ENCODE measurements at regions not wholly inside any gene's neighbourhood (a gene's known extent, or its start where the extent isn't known, plus 50 kb on each side); places are given as distances from the start of the nearest gene placed in this dataset.

- no peak overlapping the region for H3K4me3 ChIP-seq (ENCODE audit: low read length)
- no peak overlapping the region for H3K4me2 ChIP-seq (ENCODE audit: low read depth, low read length, poor library complexity, severe bottlenecking)
- H4K20me1 ChIP-seq (ENCODE audit: insufficient read depth, low read depth, low read length), result no peaks in the 10 kb centered on the region
- H3K27me3 ChIP-seq (ENCODE audit: low read length), result no peaks in the 10 kb centered on the region
- no peak overlapping the region for H3K27ac ChIP-seq (ENCODE audit: low read length)
- no peaks in the 10 kb centered on the region for H3K36me3 ChIP-seq (ENCODE audit: insufficient read depth, low read length)
- H3K4me1 ChIP-seq (ENCODE audit: low read length), result no peaks in the 10 kb centered on the region
- no peak overlapping the region for H2AFZ ChIP-seq (ENCODE audit: low read length)
- no peak overlapping the region for H3K9ac ChIP-seq (ENCODE audit: low read length)
- H3K79me2 ChIP-seq (ENCODE audit: low read length), result no peaks in the 10 kb centered on the region
- H3K9me2 ChIP-seq (replicated peaks; ENCODE audit: insufficient read depth, low read length), result no peaks in the 10 kb centered on the region
- no peak for DNase-seq
- H3K9me3 ChIP-seq (ENCODE audit: low read length), result no peaks in the 10 kb centered on the region
Observed at GRCh38 chr16:51919736-51920135, 627.2 kb downstream of the TOX3 start.

- Histone ChIP-seq H4K20me1 (ENCODE audit: insufficient read depth, low read depth, low read length) (no peaks in the 10 kb centered on the region), H3K4me3 (ENCODE audit: low read length) (no peak overlapping the region), H3K79me2 (ENCODE audit: low read length) (no peaks in the 10 kb centered on the region), H3K4me1 (ENCODE audit: low read length) (no peaks in the 10 kb centered on the region), H3K9me3 (ENCODE audit: low read length) (no peaks in the 10 kb centered on the region), H3K9ac (ENCODE audit: low read length) (no peak overlapping the region), H3K9me2 (replicated peaks; ENCODE audit: insufficient read depth, low read length) (no peaks in the 10 kb centered on the region), H3K27ac (ENCODE audit: low read length) (no peak overlapping the region), H3K36me3 (ENCODE audit: insufficient read depth, low read length) (no peaks in the 10 kb centered on the region), H3K27me3 (ENCODE audit: low read length) (no peaks in the 10 kb centered on the region), H3K4me2 (ENCODE audit: low read depth, low read length, poor library complexity, severe bottlenecking) (no peak overlapping the region), H2AFZ (ENCODE audit: low read length) (no peak overlapping the region)
- no peak for DNase-seq
Observed at GRCh38 chr16:51916814-51917213, 630.1 kb downstream of the TOX3 start.

- Histone ChIP-seq H3K27me3 (ENCODE audit: low read length) (no peaks in the 10 kb centered on the region), H3K27ac (ENCODE audit: low read length) (no peak overlapping the region), H3K4me3 (ENCODE audit: low read length) (no peak overlapping the region), H3K9me3 (ENCODE audit: low read length) (no peaks in the 10 kb centered on the region), H3K4me1 (ENCODE audit: low read length) (no peaks in the 10 kb centered on the region), H3K9me2 (replicated peaks; ENCODE audit: insufficient read depth, low read length) (no peaks in the 10 kb centered on the region), H3K79me2 (ENCODE audit: low read length) (no peaks in the 10 kb centered on the region), H3K9ac (ENCODE audit: low read length) (no peak overlapping the region), H2AFZ (ENCODE audit: low read length) (no peak overlapping the region), H3K4me2 (ENCODE audit: low read depth, low read length, poor library complexity, severe bottlenecking) (no peak overlapping the region), H3K36me3 (ENCODE audit: insufficient read depth, low read length) (no peaks in the 10 kb centered on the region), H4K20me1 (ENCODE audit: insufficient read depth, low read depth, low read length) (no peaks in the 10 kb centered on the region)
- no peak for DNase-seq
Observed at GRCh38 chr16:51916231-51916630, 630.7 kb downstream of the TOX3 start.

GRCh38 chr16:51907680-51908079, 639.3 kb downstream of the TOX3 start:
- no peaks in the 10 kb centered on the region for H3K36me3 ChIP-seq (ENCODE audit: insufficient read depth, low read length)
- H4K20me1 ChIP-seq (ENCODE audit: insufficient read depth, low read depth, low read length), result no peaks in the 10 kb centered on the region
- no peak overlapping the region for H3K4me2 ChIP-seq (ENCODE audit: low read depth, low read length, poor library complexity, severe bottlenecking)
- H3K27ac ChIP-seq (ENCODE audit: low read length), result no peak overlapping the region
- no peak overlapping the region for H3K4me3 ChIP-seq (ENCODE audit: low read length)
- H3K9ac ChIP-seq (ENCODE audit: low read length), result no peak overlapping the region
- no peaks in the 10 kb centered on the region for H3K27me3 ChIP-seq (ENCODE audit: low read length)
- no peak for DNase-seq
- H3K79me2 ChIP-seq (ENCODE audit: low read length), result no peaks in the 10 kb centered on the region
- no peak overlapping the region for H2AFZ ChIP-seq (ENCODE audit: low read length)
- no peaks in the 10 kb centered on the region for H3K9me2 ChIP-seq (replicated peaks; ENCODE audit: insufficient read depth, low read length)
- H3K4me1 ChIP-seq (ENCODE audit: low read length), result no peaks in the 10 kb centered on the region
- no peaks in the 10 kb centered on the region for H3K9me3 ChIP-seq (ENCODE audit: low read length)

GRCh38 chr16:51900221-51900780, 646.6 kb downstream of the TOX3 start:
- no peak for DNase-seq
- Histone ChIP-seq H3K4me3 (ENCODE audit: low read length) (no peak overlapping the region), H3K9me2 (replicated peaks; ENCODE audit: insufficient read depth, low read length) (no peaks in the 10 kb centered on the region), H3K27me3 (ENCODE audit: low read length) (no peaks in the 10 kb centered on the region), H3K4me2 (ENCODE audit: low read depth, low read length, poor library complexity, severe bottlenecking) (no peak overlapping the region), H2AFZ (ENCODE audit: low read length) (no peak overlapping the region), H3K9me3 (ENCODE audit: low read length) (no peaks in the 10 kb centered on the region), H3K27ac (ENCODE audit: low read length) (no peak overlapping the region), H3K36me3 (ENCODE audit: insufficient read depth, low read length) (no peaks in the 10 kb centered on the region), H4K20me1 (ENCODE audit: insufficient read depth, low read depth, low read length) (no peaks in the 10 kb centered on the region), H3K4me1 (ENCODE audit: low read length) (no peaks in the 10 kb centered on the region), H3K9ac (ENCODE audit: low read length) (no peak overlapping the region), H3K79me2 (ENCODE audit: low read length) (no peaks in the 10 kb centered on the region)

GRCh38 chr16:51898872-51899271, 648.1 kb downstream of the TOX3 start:
- H4K20me1 ChIP-seq (ENCODE audit: insufficient read depth, low read depth, low read length), result no peaks in the 10 kb centered on the region
- no peak overlapping the region for H3K9ac ChIP-seq (ENCODE audit: low read length)
- no peak overlapping the region for H3K27ac ChIP-seq (ENCODE audit: low read length)
- no peak for DNase-seq
- H3K79me2 ChIP-seq (ENCODE audit: low read length), result no peaks in the 10 kb centered on the region
- no peaks in the 10 kb centered on the region for H3K36me3 ChIP-seq (ENCODE audit: insufficient read depth, low read length)
- no peaks in the 10 kb centered on the region for H3K4me1 ChIP-seq (ENCODE audit: low read length)
- H3K4me3 ChIP-seq (ENCODE audit: low read length), result no peak overlapping the region
- no peaks in the 10 kb centered on the region for H3K9me2 ChIP-seq (replicated peaks; ENCODE audit: insufficient read depth, low read length)
- H2AFZ ChIP-seq (ENCODE audit: low read length), result no peak overlapping the region
- H3K27me3 ChIP-seq (ENCODE audit: low read length), result no peaks in the 10 kb centered on the region
- no peaks in the 10 kb centered on the region for H3K9me3 ChIP-seq (ENCODE audit: low read length)
- no peak overlapping the region for H3K4me2 ChIP-seq (ENCODE audit: low read depth, low read length, poor library complexity, severe bottlenecking)

- Histone ChIP-seq H4K20me1 (ENCODE audit: insufficient read depth, low read depth, low read length) (no peaks in the 10 kb centered on the region), H3K9me2 (replicated peaks; ENCODE audit: insufficient read depth, low read length) (no peaks in the 10 kb centered on the region), H3K79me2 (ENCODE audit: low read length) (no peaks in the 10 kb centered on the region), H2AFZ (ENCODE audit: low read length) (no peak overlapping the region), H3K4me2 (ENCODE audit: low read depth, low read length, poor library complexity, severe bottlenecking) (no peak overlapping the region), H3K27me3 (ENCODE audit: low read length) (no peaks in the 10 kb centered on the region), H3K4me1 (ENCODE audit: low read length) (no peaks in the 10 kb centered on the region), H3K9me3 (ENCODE audit: low read length) (no peaks in the 10 kb centered on the region), H3K36me3 (ENCODE audit: insufficient read depth, low read length) (no peaks in the 10 kb centered on the region), H3K27ac (ENCODE audit: low read length) (no peak overlapping the region), H3K9ac (ENCODE audit: low read length) (no peak overlapping the region), H3K4me3 (ENCODE audit: low read length) (no peak overlapping the region)
- DNase-seq, result no peak
Observed at GRCh38 chr16:51896013-51896412, 650.9 kb downstream of the TOX3 start.

- DNase-seq, result no peak
- Histone ChIP-seq H3K9ac (ENCODE audit: low read length) (no peak overlapping the region), H3K79me2 (ENCODE audit: low read length) (no peaks in the 10 kb centered on the region), H4K20me1 (ENCODE audit: insufficient read depth, low read depth, low read length) (no peaks in the 10 kb centered on the region), H3K9me3 (ENCODE audit: low read length) (no peaks in the 10 kb centered on the region), H3K4me1 (ENCODE audit: low read length) (no peaks in the 10 kb centered on the region), H3K27ac (ENCODE audit: low read length) (no peak overlapping the region), H3K36me3 (ENCODE audit: insufficient read depth, low read length) (no peaks in the 10 kb centered on the region), H3K9me2 (replicated peaks; ENCODE audit: insufficient read depth, low read length) (no peaks in the 10 kb centered on the region), H3K4me2 (ENCODE audit: low read depth, low read length, poor library complexity, severe bottlenecking) (no peak overlapping the region), H3K27me3 (ENCODE audit: low read length) (no peaks in the 10 kb centered on the region), H3K4me3 (ENCODE audit: low read length) (no peak overlapping the region), H2AFZ (ENCODE audit: low read length) (no peak overlapping the region)
Observed at GRCh38 chr16:51892293-51893007, 654.5 kb downstream of the TOX3 start.

Measured in Karpas-422 (cell line).